Sigmoid colon (tissue), 6 donors: ENCODE measurements at regions not wholly inside any gene's neighbourhood (a gene's known extent, or its start where the extent isn't known, plus 50 kb on each side); places are given as distances from the start of the nearest gene placed in this dataset.

Source experiments
- DNase-seq: peaks from one replicate; pipeline ENCODE4 v3.0.0-alpha.2; 2019
- H3K27ac ChIP-seq, 4 donors: fragments of 200-600 bp; sonication (generic); one replicate each; pipeline ENCODE4 v1.5.1; 2016 to 2019; ENCODE audit warnings: mild to moderate bottlenecking in 1 of 4
- H3K27me3 ChIP-seq, 3 donors: fragments of 200-600 bp; sonication (generic); one replicate each; pipeline ENCODE4 v1.5.1; 2019; ENCODE audit warnings: mild to moderate bottlenecking in 1 of 3
- H3K36me3 ChIP-seq, 4 donors: fragments of 200-600 bp; sonication (generic); one replicate each; pipeline ENCODE4 v1.5.1; 2016 to 2019
- H3K4me1 ChIP-seq, 4 donors: fragments of 200-600 bp; sonication (generic); one replicate each; pipeline ENCODE4 v1.5.1; 2017 to 2019
- H3K4me3 ChIP-seq, 4 donors: fragments of 200-600 bp; sonication (generic); one replicate each; pipeline ENCODE4 v1.5.1; 2017 to 2019; ENCODE audit warnings: mild to moderate bottlenecking in 2 of 4, moderate library complexity in 1 of 4
- H3K9me3 ChIP-seq, 4 donors: fragments of 200-600 bp in 3 of 4; sonication (generic) in 3 of 4; one replicate each; pipeline versions ENCODE4 v1.5.1 to v1.6.1; 2013 to 2019
- CTCF ChIP-seq, 4 experiments: fragments of 450-650 bp in 3 of 4; fragments of 200-600 bp in 1 of 4; IDR thresholded peaks; one replicate each; pipeline ENCODE4 v1.5.1; 2016 to 2019; ENCODE audit warnings: antibody characterized with exemption in 4 of 4, mild to moderate bottlenecking in 3 of 4, moderate library complexity in 2 of 4
- EP300 ChIP-seq, 4 donors: sonication (generic); formaldehyde crosslinking; IDR thresholded peaks; one replicate each; pipeline ENCODE4 v1.6.1; 2017; ENCODE audit warnings: antibody characterized with exemption in 4 of 4
- POLR2A ChIP-seq, 2 donors: fragments of 450-650 bp; IDR thresholded peaks; one replicate each; pipeline ENCODE4 v1.6.1; 2016; ENCODE audit warnings: antibody characterized with exemption in 2 of 2, mild to moderate bottlenecking in 2 of 2, moderate library complexity in 2 of 2
- POLR2AphosphoS5 ChIP-seq, 4 donors: sonication (generic); formaldehyde crosslinking; IDR thresholded peaks; one replicate each; pipeline ENCODE4 v1.6.1; 2017; ENCODE audit warnings: antibody characterized with exemption in 4 of 4
- WGBS, 2 donors: extraction: QIAGEN DNeasy Blood & Tissue Kit; methylation state at CpG; one replicate each; pipeline ENCODE4 v1.1.7; 2013; 5-methylcytosine and 5-hydroxymethylcytosine counted together
- intact Hi-C: fragments of 100-400 bp; cut with DNase I; formaldehyde crosslinking; loops from one replicate; pipeline ENCODE4 v1.15.1; 2023
- donor health status: healthy with polysubstance abuse.
- donor health status: healthy.

GRCh38 chr7:438916-439315 is 80.7 kb downstream of the PDGFA start:
- Histone ChIP-seq H3K27ac (no peak overlapping the region), H3K4me1 (peaks cover 0 to 9% (median 0%) of the 10 kb centered on the region in 4 donors), H3K27me3 (no peaks in the 10 kb centered on the region), H3K4me3 (no peak overlapping the region), H3K9me3 (no peaks in the 10 kb centered on the region), H3K36me3 (no peaks in the 10 kb centered on the region)
- WGBS, 2 donors = 92 to 94% methylated on average over 14 of the region's 14 CpGs
- no peak for TF ChIP-seq POLR2AphosphoS5 (IDR thresholded peaks at IDR 0.05)
- no peak for TF ChIP-seq POLR2A (IDR thresholded peaks at IDR 0.05)
- TF ChIP-seq EP300 (IDR thresholded peaks at IDR 0.05) = no peak
- TF ChIP-seq CTCF (IDR thresholded peaks at IDR 0.05) = no peak
- intact Hi-C loops = no loop called here
- DNase-seq = no peak

- TF ChIP-seq POLR2AphosphoS5 (IDR thresholded peaks at IDR 0.05) = no peak
- no peak for TF ChIP-seq POLR2A (IDR thresholded peaks at IDR 0.05)
- no peak for TF ChIP-seq CTCF (IDR thresholded peaks at IDR 0.05)
- TF ChIP-seq EP300 (IDR thresholded peaks at IDR 0.05) = no peak
- 86% methylated on average over 10 of the region's 10 CpGs for WGBS, 2 donors
- H3K27me3 ChIP-seq = no peaks in the 10 kb centered on the region
- no peak overlapping the region for H3K27ac ChIP-seq
- no peak for DNase-seq
- H3K4me3 ChIP-seq = no peak overlapping the region
- H3K9me3 ChIP-seq = no peaks in the 10 kb centered on the region
- H3K4me1 ChIP-seq = peaks cover 0 to 9% (median 0%) of the 10 kb centered on the region in 4 donors
- H3K36me3 ChIP-seq = no peaks in the 10 kb centered on the region
- intact Hi-C loops = no loop called here
Observed at GRCh38 chr7:440059-440749, 79.4 kb downstream of the PDGFA start.

DNA sequence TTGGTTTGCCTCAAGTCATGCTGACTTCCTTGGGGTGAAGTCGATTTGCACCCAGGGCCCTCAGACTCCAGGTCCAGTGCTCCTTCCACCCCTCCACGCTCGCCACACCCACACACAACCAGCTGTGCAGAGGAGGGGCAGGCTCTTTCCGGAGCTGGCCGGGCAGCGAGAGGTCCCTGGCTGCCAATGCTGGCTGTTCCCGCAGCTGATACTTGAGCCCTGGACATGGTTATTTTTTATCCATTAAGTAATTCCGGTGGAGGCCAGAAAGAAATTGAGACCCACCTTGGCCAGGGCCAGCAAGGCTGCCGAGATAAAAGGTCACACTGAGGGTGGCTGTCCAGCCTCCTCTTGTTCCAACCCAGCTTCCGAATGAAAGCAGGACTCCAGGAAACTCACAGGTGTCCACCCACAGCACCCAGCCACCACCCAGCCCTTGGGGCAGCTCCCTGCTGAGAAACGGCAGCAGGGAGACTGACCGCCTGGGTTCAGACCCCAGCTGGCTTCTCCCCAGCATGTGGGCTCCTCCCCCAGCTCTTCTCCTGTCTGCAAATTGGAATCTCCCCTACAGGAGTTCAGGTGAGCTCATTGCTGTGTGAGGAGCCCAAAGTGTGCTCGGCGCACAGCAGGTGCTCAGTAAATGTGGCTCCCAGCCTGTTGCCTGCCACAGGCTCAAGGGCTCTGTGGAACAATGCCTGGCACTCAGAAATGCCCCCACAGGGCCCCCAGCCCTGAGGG is 77.8 kb downstream of the PDGFA start:
- Histone ChIP-seq H3K36me3 (no peaks in the 10 kb centered on the region), H3K9me3 (no peaks in the 10 kb centered on the region), H3K4me1 (no peaks in the 10 kb centered on the region), H3K27ac (no peak overlapping the region), H3K27me3 (no peaks in the 10 kb centered on the region), H3K4me3 (no peak overlapping the region)
- TF ChIP-seq CTCF (IDR thresholded peaks at IDR 0.05) = no peak
- no peak for TF ChIP-seq POLR2AphosphoS5 (IDR thresholded peaks at IDR 0.05)
- TF ChIP-seq POLR2A (IDR thresholded peaks at IDR 0.05) = no peak
- no peak for TF ChIP-seq EP300 (IDR thresholded peaks at IDR 0.05)
- intact Hi-C loops = no loop called here
- no peak for DNase-seq
- WGBS, 2 donors = 91 to 92% methylated on average over 14 of the region's 14 CpGs

DNA sequence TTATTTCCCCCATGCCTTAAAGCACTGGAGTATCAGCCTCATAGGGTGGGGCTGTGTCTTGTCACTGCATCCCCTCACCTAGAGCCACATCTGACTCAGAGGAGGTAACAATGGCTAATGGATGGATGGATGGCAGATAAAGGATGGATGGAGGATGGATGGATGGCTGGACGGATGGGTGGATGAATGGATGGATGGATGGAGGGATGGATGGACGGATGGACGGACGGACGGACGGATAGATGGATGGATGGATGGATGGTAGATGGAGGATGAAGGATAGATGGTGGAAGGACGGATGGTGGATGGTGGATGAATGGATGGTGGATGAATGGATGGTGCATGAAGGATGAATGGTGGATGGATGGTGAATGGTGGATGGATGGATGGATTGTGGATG is 77.2 kb downstream of the PDGFA start:
- intact Hi-C loops = no loop called here
- Histone ChIP-seq H3K36me3 (no peaks in the 10 kb centered on the region), H3K27ac (no peak overlapping the region), H3K4me1 (no peaks in the 10 kb centered on the region), H3K9me3 (no peaks in the 10 kb centered on the region), H3K27me3 (no peaks in the 10 kb centered on the region), H3K4me3 (no peak overlapping the region)
- DNase-seq = no peak
- no peak for TF ChIP-seq POLR2A (IDR thresholded peaks at IDR 0.05)
- TF ChIP-seq CTCF (IDR thresholded peaks at IDR 0.05) = no peak
- 86 to 91% methylated on average over 7 of the region's 7 CpGs for WGBS, 2 donors
